ENCODE measurements at regions not wholly inside any gene's neighbourhood (a gene's known extent, or its start where the extent isn't known, plus 50 kb on each side); places are given as distances from the start of the nearest gene placed in this dataset.

GRCh38 chr2:46828491-46829230 lies 86.9 kb downstream of the MCFD2 start:
- TF ChIP-seq CTCF (IDR thresholded peaks at IDR 0.05; ENCODE audit: insufficient read depth, low read length) (no peak), POLR2AphosphoS5 (IDR thresholded peaks at IDR 0.05; ENCODE audit: low read depth) (no peak), REST (IDR thresholded peaks at IDR 0.05; ENCODE audit: insufficient replicate concordance, low read depth) (no peak), SPI1 (IDR thresholded peaks at IDR 0.05; ENCODE audit: borderline replicate concordance, low read depth) (peak; percentile 35; the same call in 1 of the 2 replicates), GABPA (IDR thresholded peaks at IDR 0.05; ENCODE audit: low read depth) (no peak)
